PC-9 (cell line): ENCODE measurements at regions not wholly inside any gene's neighbourhood (a gene's known extent, or its start where the extent isn't known, plus 50 kb on each side); places are given as distances from the start of the nearest gene placed in this dataset.

Experiments
- BruUV-seq: library from RNA; stranded (reverse); fragments of 400-500 nt; replicated peaks from 2 replicates; lab custom pipeline; 2021; lab: Mats Ljungman, UMichigan
- CTCF ChIA-PET: fragments of 300-600 bp; sonication (Branson Sonifier 250); formaldehyde crosslinking; loops from one replicate; lab custom pipeline; 2022; ENCODE audit warnings: antibody characterized with exemption; lab: Charles Lee
- POLR2A ChIA-PET: fragments of 300-600 bp; sonication (Branson Sonifier 250); formaldehyde crosslinking; loops from one replicate; lab custom pipeline; 2022; ENCODE audit warnings: antibody characterized with exemption; ENCODE audit not compliant: unreplicated experiment; lab: Charles Lee
- DNase-seq, 2 experiments: peaks; one replicate each; pipeline versions ENCODE4 v3.0.0 to v3.0.0-alpha.2; 2015 to 2022; ENCODE audit warnings: mixed read lengths in 1 of 2
- H2AFZ ChIP-seq: fragments of 200-600 bp; sonication (generic); 2 replicates; pipeline ENCODE4 v1.8.1; 2017; ENCODE audit warnings: antibody characterized with exemption
- H3F3A ChIP-seq: fragments of 200-600 bp; sonication (generic); 2 replicates; pipeline ENCODE4 v1.8.1; 2017; ENCODE audit warnings: antibody characterized with exemption, mild to moderate bottlenecking, low read depth; ENCODE audit not compliant: insufficient read depth
- H3K27ac ChIP-seq: fragments of 200-600 bp; sonication (generic); 2 replicates; pipeline ENCODE4 v1.6.1; 2016; ENCODE audit warnings: mixed run types
- H3K27me3 ChIP-seq: fragments of 200-600 bp; sonication (generic); 2 replicates; pipeline ENCODE4 v1.6.1; 2016; ENCODE audit warnings: low read depth, mixed run types; ENCODE audit not compliant: insufficient read depth
- H3K36me3 ChIP-seq: fragments of 200-600 bp; sonication (generic); 2 replicates; pipeline ENCODE4 v1.6.1; 2016; ENCODE audit warnings: low read depth, mixed run types
- H3K4me1 ChIP-seq: fragments of 200-600 bp; sonication (generic); replicated peaks from 2 replicates; pipeline ENCODE4 v1.6.1; 2016; ENCODE audit warnings: mixed run types; ENCODE audit not compliant: insufficient read depth
- H3K4me2 ChIP-seq: fragments of 200-600 bp; sonication (generic); 2 replicates; pipeline ENCODE4 v1.6.1; 2017; ENCODE audit warnings: mixed run types
- H3K4me3 ChIP-seq: fragments of 200-600 bp; sonication (generic); 2 replicates; pipeline ENCODE4 v1.6.1; 2016; ENCODE audit warnings: mixed run types
- H3K79me2 ChIP-seq: fragments of 200-600 bp; sonication (generic); 2 replicates; pipeline ENCODE4 v1.6.1; 2017; ENCODE audit warnings: low read depth, mixed run types
- H3K9me2 ChIP-seq: fragments of 200-600 bp; sonication (generic); 2 replicates; pipeline ENCODE4 v1.8.1; 2017; ENCODE audit warnings: mild to moderate bottlenecking; ENCODE audit not compliant: insufficient read depth
- H3K9me3 ChIP-seq: fragments of 200-600 bp; sonication (generic); 2 replicates; pipeline ENCODE4 v1.8.1; 2016; ENCODE audit warnings: low read depth; ENCODE audit not compliant: insufficient read depth
- H4K20me1 ChIP-seq: fragments of 200-600 bp; sonication (generic); 2 replicates; pipeline ENCODE4 v1.8.1; 2017; ENCODE audit not compliant: insufficient read depth
- EZH2 ChIP-seq: fragments of 200-600 bp; sonication (generic); IDR thresholded peaks from 2 replicates; pipeline ENCODE4 v1.8.0; 2017; ENCODE audit warnings: antibody characterized with exemption, low read depth
- intact Hi-C: fragments of 100-400 bp; cut with micrococcal nuclease; formaldehyde crosslinking; loops from one replicate; pipeline ENCODE4 v1.10.0; 2022; ENCODE audit not compliant: unreplicated experiment
- TF ChIP-seq, protein P1 (sequence below): fragments of 200-600 bp; sonication (generic); conservative IDR thresholded peaks from 2 replicates; pipeline ENCODE4 v1.6.1; 2017; ENCODE audit warnings: mixed run types, antibody characterized with exemption, mild to moderate bottlenecking, moderate library complexity

DNA sequence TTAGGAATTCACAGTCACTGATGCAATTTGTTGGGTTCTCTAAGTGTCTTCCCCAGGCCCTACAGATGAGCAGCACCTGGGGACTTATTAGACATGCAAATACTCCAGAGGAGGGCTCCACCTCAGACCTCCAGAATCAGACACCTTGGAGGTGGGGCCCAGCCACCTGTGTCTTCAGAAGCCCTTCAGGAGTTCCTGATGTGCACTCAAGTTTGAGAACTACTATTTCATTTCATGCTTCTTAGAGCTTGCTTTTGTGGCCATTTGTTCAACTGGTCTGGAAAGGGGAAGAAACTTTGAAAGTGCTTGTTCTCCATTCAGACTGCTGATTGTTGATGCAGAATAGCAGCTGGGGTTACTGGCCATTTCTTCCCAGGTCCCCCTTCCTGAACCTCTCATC, 472.0 kb downstream of the COG6 start:
- ChIA-PET POLR2A (interaction anchor here (0.6 kb wide), 1 partner anchor 545 kb away, joined by 3 read pairs; no protein-coding TSS in a partner anchor), CTCF (no interaction called here)
- Histone ChIP-seq H3K9me2 (no peaks in the 10 kb centered on the region), H3K4me3 (no peak overlapping the region), H2AFZ (no peak overlapping the region), H3F3A (no peaks in the 10 kb centered on the region), H3K4me1 (no peaks in the 10 kb centered on the region; the same call in 1 of the 2 replicates), H3K36me3 (no peaks in the 10 kb centered on the region), H3K9me3 (no peaks in the 10 kb centered on the region), H3K4me2 (no peak overlapping the region), H3K27me3 (no peaks in the 10 kb centered on the region), H3K79me2 (no peaks in the 10 kb centered on the region), H3K27ac (no peak overlapping the region), H4K20me1 (no peaks in the 10 kb centered on the region)
- TF ChIP-seq, protein P1, sequence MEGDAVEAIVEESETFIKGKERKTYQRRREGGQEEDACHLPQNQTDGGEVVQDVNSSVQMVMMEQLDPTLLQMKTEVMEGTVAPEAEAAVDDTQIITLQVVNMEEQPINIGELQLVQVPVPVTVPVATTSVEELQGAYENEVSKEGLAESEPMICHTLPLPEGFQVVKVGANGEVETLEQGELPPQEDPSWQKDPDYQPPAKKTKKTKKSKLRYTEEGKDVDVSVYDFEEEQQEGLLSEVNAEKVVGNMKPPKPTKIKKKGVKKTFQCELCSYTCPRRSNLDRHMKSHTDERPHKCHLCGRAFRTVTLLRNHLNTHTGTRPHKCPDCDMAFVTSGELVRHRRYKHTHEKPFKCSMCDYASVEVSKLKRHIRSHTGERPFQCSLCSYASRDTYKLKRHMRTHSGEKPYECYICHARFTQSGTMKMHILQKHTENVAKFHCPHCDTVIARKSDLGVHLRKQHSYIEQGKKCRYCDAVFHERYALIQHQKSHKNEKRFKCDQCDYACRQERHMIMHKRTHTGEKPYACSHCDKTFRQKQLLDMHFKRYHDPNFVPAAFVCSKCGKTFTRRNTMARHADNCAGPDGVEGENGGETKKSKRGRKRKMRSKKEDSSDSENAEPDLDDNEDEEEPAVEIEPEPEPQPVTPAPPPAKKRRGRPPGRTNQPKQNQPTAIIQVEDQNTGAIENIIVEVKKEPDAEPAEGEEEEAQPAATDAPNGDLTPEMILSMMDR = no peak
- TF ChIP-seq EZH2 = no peak
- intact Hi-C loops = no loop called here
- DNase-seq = no peak
- no TSS peak for BruUV-seq

DNA sequence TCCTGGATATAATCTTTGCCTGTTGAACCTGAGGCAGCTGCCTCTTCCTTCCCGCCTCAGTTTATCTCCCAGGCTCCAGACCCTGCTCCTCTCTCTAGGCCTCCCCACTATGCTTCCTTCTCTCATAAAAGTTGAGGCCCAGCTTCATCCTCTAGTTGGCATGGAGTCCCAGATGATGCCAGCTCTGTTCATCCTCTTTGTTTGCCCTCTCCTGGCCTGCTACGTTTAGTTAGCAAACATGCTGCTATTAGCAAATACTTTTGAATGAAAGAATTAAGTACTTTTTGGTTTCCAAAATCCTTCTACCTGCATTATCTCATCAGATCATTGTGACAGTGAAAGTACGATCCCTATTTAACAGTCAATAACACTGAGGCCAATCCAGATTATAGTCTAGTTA, 472.5 kb downstream of the COG6 start:
- Histone ChIP-seq H3K4me3 (no peak overlapping the region), H3K4me1 (no peaks in the 10 kb centered on the region; the same call in 1 of the 2 replicates), H4K20me1 (no peaks in the 10 kb centered on the region), H3K79me2 (no peaks in the 10 kb centered on the region), H3K27ac (no peak overlapping the region), H3F3A (no peaks in the 10 kb centered on the region), H3K9me2 (no peaks in the 10 kb centered on the region), H3K4me2 (no peak overlapping the region), H3K9me3 (no peaks in the 10 kb centered on the region), H3K27me3 (no peaks in the 10 kb centered on the region), H2AFZ (no peak overlapping the region), H3K36me3 (no peaks in the 10 kb centered on the region)
- TF ChIP-seq, protein P1 = no peak
- TF ChIP-seq EZH2 = no peak
- no peak for DNase-seq
- CTCF ChIA-PET = no interaction called here
- intact Hi-C loops = no loop called here
- POLR2A ChIA-PET = interaction anchor here (0.5 kb wide), 1 partner anchor 14 kb away, joined by 7 read pairs; no protein-coding TSS in a partner anchor
- BruUV-seq = no TSS peak

GRCh38 chr13:40129467-40129866, 474.0 kb downstream of the COG6 start:
- H3F3A ChIP-seq = no peaks in the 10 kb centered on the region
- no peak overlapping the region for H3K4me2 ChIP-seq
- intact Hi-C loops = no loop called here
- DNase-seq = no peak
- no peak overlapping the region for H2AFZ ChIP-seq
- TF ChIP-seq EZH2 = no peak
- TF ChIP-seq, protein P1 = no peak
- no peak overlapping the region for H3K27ac ChIP-seq
- no peaks in the 10 kb centered on the region; the same call in 1 of the 2 replicates for H3K4me1 ChIP-seq
- H3K79me2 ChIP-seq = no peaks in the 10 kb centered on the region
- ChIA-PET CTCF (no interaction called here), POLR2A (no interaction called here)
- no peaks in the 10 kb centered on the region for H3K36me3 ChIP-seq
- H3K27me3 ChIP-seq = no peaks in the 10 kb centered on the region
- H3K9me3 ChIP-seq = no peaks in the 10 kb centered on the region
- H3K9me2 ChIP-seq = no peaks in the 10 kb centered on the region
- no peak overlapping the region for H3K4me3 ChIP-seq
- no peaks in the 10 kb centered on the region for H4K20me1 ChIP-seq
- BruUV-seq = no TSS peak
